PC-9 (cell line): ENCODE measurements at regions not wholly inside any gene's neighbourhood (a gene's known extent, or its start where the extent isn't known, plus 50 kb on each side); places are given as distances from the start of the nearest gene placed in this dataset.

Experiments
- CTCF ChIP-seq: fragments of 200-600 bp; sonication (generic); conservative IDR thresholded peaks from 2 replicates; pipeline ENCODE4 v1.6.1; 2017; ENCODE audit warnings: mixed run types, antibody characterized with exemption, mild to moderate bottlenecking, moderate library complexity
- EZH2 ChIP-seq: fragments of 200-600 bp; sonication (generic); IDR thresholded peaks from 2 replicates; pipeline ENCODE4 v1.8.0; 2017; ENCODE audit warnings: antibody characterized with exemption, low read depth

GRCh38 chr5:15142458-15142857 lies 270.9 kb upstream of the ANKH start:
- TF ChIP-seq EZH2 (no peak), CTCF (no peak)
